SK-N-SH (cell line): ENCODE measurements at regions not wholly inside any gene's neighbourhood (a gene's known extent, or its start where the extent isn't known, plus 50 kb on each side); places are given as distances from the start of the nearest gene placed in this dataset.

Source experiments
- CHD2 ChIP-seq: fragments of 150-350 bp; IDR thresholded peaks from 2 replicates; pipeline ENCODE4 v1.6.1; 2018; ENCODE audit warnings: low read length; ENCODE audit not compliant: partially characterized antibody
- FOSL2 ChIP-seq: IDR thresholded peaks from 2 replicates; pipeline ENCODE4 v1.4.0; 2012; ENCODE audit warnings: low read depth, mild to moderate bottlenecking, moderate library complexity, borderline replicate concordance
- FOXJ3 ChIP-seq: sonication (generic); formaldehyde crosslinking; IDR thresholded peaks from 2 replicates; pipeline ENCODE4 v1.5.1; 2020; ENCODE audit warnings: mild to moderate bottlenecking, missing genetic modification reagents
- GABPA ChIP-seq: IDR thresholded peaks from 2 replicates; pipeline ENCODE4 v1.4.0; 2012; ENCODE audit warnings: low read depth, mild to moderate bottlenecking
- GATA2 ChIP-seq: sonication (generic); formaldehyde crosslinking; IDR thresholded peaks from 2 replicates; pipeline ENCODE4 v1.5.0; 2020; ENCODE audit warnings: mild to moderate bottlenecking, missing genetic modification reagents
- MAX ChIP-seq: IDR thresholded peaks from 2 replicates; pipeline ENCODE4 v1.4.0; 2012; ENCODE audit warnings: low read depth
- MEF2A ChIP-seq: IDR thresholded peaks from 2 replicates; pipeline ENCODE4 v1.4.0; 2012; ENCODE audit warnings: low read depth, borderline replicate concordance
- MXI1 ChIP-seq: IDR thresholded peaks from 2 replicates; pipeline ENCODE4 v1.6.1; 2012; ENCODE audit warnings: mild to moderate bottlenecking, low read depth, low read length, improper control_type of control experiment
- NFIC ChIP-seq: IDR thresholded peaks from 2 replicates; pipeline ENCODE4 v1.4.0; 2012; ENCODE audit warnings: borderline replicate concordance
- POLR2AphosphoS5 ChIP-seq: IDR thresholded peaks from 2 replicates; pipeline ENCODE4 v1.6.1; 2012; ENCODE audit warnings: low read depth, low read length
- RCOR1 ChIP-seq: fragments of 150-350 bp; IDR thresholded peaks from 2 replicates; pipeline ENCODE4 v1.6.1; 2017; ENCODE audit warnings: antibody characterized with exemption, low read length
- REST ChIP-seq: IDR thresholded peaks from 2 replicates; pipeline ENCODE4 v1.6.1; 2012; ENCODE audit warnings: mild to moderate bottlenecking, low read depth, low read length, moderate library complexity
- RXRA ChIP-seq: IDR thresholded peaks from 2 replicates; pipeline ENCODE4 v1.4.0; 2012; ENCODE audit warnings: low read depth, mild to moderate bottlenecking, borderline replicate concordance
- SIN3A ChIP-seq: IDR thresholded peaks from 2 replicates; pipeline ENCODE4 v1.6.1; 2012; ENCODE audit warnings: low read depth, mild to moderate bottlenecking, low read length, moderate library complexity, borderline replicate concordance
- SMC3 ChIP-seq: IDR thresholded peaks from 2 replicates; pipeline ENCODE4 v1.6.1; 2012; ENCODE audit warnings: low read depth, low read length, improper control_type of control experiment
- TAF1 ChIP-seq: IDR thresholded peaks from 2 replicates; pipeline ENCODE4 v1.6.1; 2012; ENCODE audit warnings: low read depth, mild to moderate bottlenecking, low read length, moderate library complexity, borderline replicate concordance
- TCF12 ChIP-seq: IDR thresholded peaks from 2 replicates; pipeline ENCODE4 v1.4.0; 2012
- USF1 ChIP-seq: IDR thresholded peaks from 2 replicates; pipeline ENCODE4 v1.4.0; 2012; ENCODE audit warnings: low read depth, borderline replicate concordance
- YY1 ChIP-seq: IDR thresholded peaks from 2 replicates; pipeline ENCODE4 v1.4.0; 2012; ENCODE audit warnings: low read depth, mild to moderate bottlenecking
- ZBTB33 ChIP-seq: IDR thresholded peaks from 2 replicates; pipeline ENCODE4 v1.4.0; 2012; ENCODE audit warnings: low read depth, borderline replicate concordance
- TF ChIP-seq, protein P1 (sequence below): fragments of 150-350 bp; IDR thresholded peaks from 2 replicates; pipeline ENCODE4 v1.6.1; 2017; ENCODE audit warnings: antibody characterized with exemption, low read length, low read depth, borderline replicate concordance

DNA sequence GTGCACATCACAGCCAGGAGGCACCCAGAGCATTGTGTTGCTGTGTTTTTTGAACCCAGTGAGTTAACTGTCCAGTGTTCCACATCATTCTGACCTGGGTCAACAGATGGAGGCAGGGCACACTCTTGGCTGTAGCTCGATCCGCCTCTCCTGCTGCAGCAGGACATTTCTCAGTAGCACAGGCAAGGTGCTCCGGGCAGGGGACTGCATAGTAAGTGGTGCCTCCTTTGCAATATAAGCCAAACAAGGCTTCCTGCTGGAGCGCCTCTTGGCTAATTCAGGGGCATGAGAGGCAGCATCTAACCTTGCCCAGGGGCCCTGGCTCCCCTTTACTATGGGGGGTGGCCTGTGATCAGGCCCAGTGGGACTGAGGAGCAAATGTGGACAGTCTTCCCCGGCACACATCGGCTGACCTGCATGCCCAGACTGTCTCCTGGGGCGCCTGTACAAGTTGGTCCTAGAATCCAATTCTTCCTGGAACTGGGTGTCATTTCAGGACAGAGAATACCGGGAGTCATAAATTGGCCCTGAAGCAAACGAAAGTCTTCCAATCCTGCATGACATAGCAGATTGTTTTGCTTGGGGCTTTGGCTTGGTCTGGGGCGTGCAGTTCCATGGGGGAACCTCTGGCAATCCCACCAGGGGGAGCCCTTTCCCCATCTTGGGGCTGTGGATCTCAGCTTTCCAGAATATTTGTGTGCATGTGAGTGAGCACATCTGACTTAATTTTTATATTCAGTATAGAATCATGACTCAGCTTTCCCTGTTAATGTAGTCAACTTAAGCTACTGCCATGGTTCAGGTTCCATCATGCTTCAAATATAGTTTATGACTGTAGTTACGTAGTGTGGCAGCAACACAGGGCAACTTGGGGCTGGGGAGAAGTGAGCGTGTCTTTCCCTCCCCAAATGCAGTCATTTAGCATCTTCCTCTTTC, 56.0 kb upstream of the DDR1 start (continued):
- TF ChIP-seq ZBTB33 (no peak), TAF1 (0 out of 2 replicates have a peak, but pooled peaks have one; percentile 7), SIN3A (0 out of 2 replicates have a peak, but pooled peaks have one; percentile 36), REST (0 out of 2 replicates have a peak, but pooled peaks have one; percentile 4), TCF12 (no peak), RXRA (0 out of 2 replicates have a peak, but pooled peaks have one; percentile 22), FOXJ3 (CRISPR knock-in tag) (no peak), RCOR1 (no peak), NFIC (no peak), GABPA (no peak), MEF2A (no peak), FOSL2 (no peak), CHD2 (peak; percentile 31), YY1 (0 out of 2 replicates have a peak, but pooled peaks have one; percentile 30), SMC3 (peak; percentile 99), GATA2 (no peak), POLR2AphosphoS5 (no peak), USF1 (no peak), MXI1 (peak; percentile 32; the same call in 1 of the 2 replicates), MAX (peak; percentile 38; the same call in 1 of the 2 replicates)
- TF ChIP-seq, protein P1, sequence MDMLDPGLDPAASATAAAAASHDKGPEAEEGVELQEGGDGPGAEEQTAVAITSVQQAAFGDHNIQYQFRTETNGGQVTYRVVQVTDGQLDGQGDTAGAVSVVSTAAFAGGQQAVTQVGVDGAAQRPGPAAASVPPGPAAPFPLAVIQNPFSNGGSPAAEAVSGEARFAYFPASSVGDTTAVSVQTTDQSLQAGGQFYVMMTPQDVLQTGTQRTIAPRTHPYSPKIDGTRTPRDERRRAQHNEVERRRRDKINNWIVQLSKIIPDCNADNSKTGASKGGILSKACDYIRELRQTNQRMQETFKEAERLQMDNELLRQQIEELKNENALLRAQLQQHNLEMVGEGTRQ = no peak
